H1 (cell line): ENCODE measurements at regions not wholly inside any gene's neighbourhood (a gene's known extent, or its start where the extent isn't known, plus 50 kb on each side); places are given as distances from the start of the nearest gene placed in this dataset.

Experiments
- BCL11A ChIP-seq, 2 experiments: IDR thresholded peaks; one replicate each; pipeline ENCODE4 v1.6.1; 2011; ENCODE audit warnings: low read depth in 2 of 2, low read length in 2 of 2, mild to moderate bottlenecking in 2 of 2
- CEBPB ChIP-seq: IDR thresholded peaks from 2 replicates; pipeline ENCODE4 v1.6.1; 2012; ENCODE audit warnings: low read depth, low read length
- CHD7 ChIP-seq: fragments of 300-600 bp; sonication (generic); IDR thresholded peaks from 2 replicates; pipeline ENCODE4 v1.7.1; 2012; ENCODE audit warnings: low read length, moderate library complexity, mild to moderate bottlenecking, inconsistent platforms; ENCODE audit not compliant: insufficient replicate concordance
- E2F6 ChIP-seq: IDR thresholded peaks from 2 replicates; pipeline ENCODE4 v1.6.1; 2012; ENCODE audit warnings: inconsistent platforms
- JUN ChIP-seq: IDR thresholded peaks from 2 replicates; pipeline ENCODE4 v1.6.1; 2011; ENCODE audit warnings: low read depth, mild to moderate bottlenecking, improper control_type of control experiment, low read length
- NANOG ChIP-seq: IDR thresholded peaks from 2 replicates; pipeline ENCODE4 v1.6.1; 2011; ENCODE audit warnings: low read length, low read depth, mild to moderate bottlenecking, inconsistent platforms; ENCODE audit not compliant: insufficient read depth, poor library complexity, severe bottlenecking
- POLR2A ChIP-seq, 2 experiments: IDR thresholded peaks; 1 replicate in 1 of 2; 2 replicates in 1 of 2; pipeline ENCODE4 v1.6.1; 2011; ENCODE audit warnings: low read depth in 2 of 2, low read length in 2 of 2, mild to moderate bottlenecking in 2 of 2; ENCODE audit errors: control extremely low read depth in 1 of 2
- SIN3A ChIP-seq, 2 experiments: IDR thresholded peaks in 1 of 2; conservative IDR thresholded peaks in 1 of 2; 2 replicates each; pipeline ENCODE4 v1.6.1; 2011 to 2012; ENCODE audit warnings: low read length in 2 of 2, improper control_type of control experiment in 1 of 2, low read depth in 1 of 2, mild to moderate bottlenecking in 1 of 2
- SP2 ChIP-seq: IDR thresholded peaks from 2 replicates; pipeline ENCODE4 v1.6.1; 2012; ENCODE audit warnings: mild to moderate bottlenecking, low read length, inconsistent platforms
- ZNF274 ChIP-seq: IDR thresholded peaks from 2 replicates; pipeline ENCODE4 v1.7.0; 2012; ENCODE audit warnings: low read length, borderline replicate concordance; ENCODE audit errors: extremely low read depth

GRCh38 chr13:77406644-77407440, 79.9 kb upstream of the MYCBP2 start (continued):
- TF ChIP-seq CHD7 (no peak), E2F6 (no peak), POLR2A (IDR thresholded peaks at IDR 0.05; ENCODE audit: control extremely low read depth in 1 of 2, low read depth in 2 of 2, low read length in 2 of 2) (no peak), SP2 (no peak), CEBPB (no peak), NANOG (no peak), BCL11A (IDR thresholded peaks at IDR 0.05; ENCODE audit: low read depth in 2 of 2, low read length in 2 of 2) (no peak), SIN3A (conservative IDR thresholded peaks at IDR 0.05 in 1 of 2, IDR thresholded peaks at IDR 0.05 in 1 of 2; ENCODE audit: low read depth in 1 of 2, low read length in 2 of 2) (no peak), JUN (no peak), ZNF274 (no peak)
